ENCODE measurements at regions not wholly inside any gene's neighbourhood (a gene's known extent, or its start where the extent isn't known, plus 50 kb on each side); places are given as distances from the start of the nearest gene placed in this dataset.

- no peak for TF ChIP-seq CTCF (IDR thresholded peaks at IDR 0.05)
Observed at GRCh38 chr20:59412181-59412580, 111.8 kb downstream of the EDN3 start.

- TF ChIP-seq CTCF (IDR thresholded peaks at IDR 0.05): no peak; the same call in 1 of the 2 replicates
Observed at GRCh38 chr20:59412875-59413284, 112.5 kb downstream of the EDN3 start.

DNA sequence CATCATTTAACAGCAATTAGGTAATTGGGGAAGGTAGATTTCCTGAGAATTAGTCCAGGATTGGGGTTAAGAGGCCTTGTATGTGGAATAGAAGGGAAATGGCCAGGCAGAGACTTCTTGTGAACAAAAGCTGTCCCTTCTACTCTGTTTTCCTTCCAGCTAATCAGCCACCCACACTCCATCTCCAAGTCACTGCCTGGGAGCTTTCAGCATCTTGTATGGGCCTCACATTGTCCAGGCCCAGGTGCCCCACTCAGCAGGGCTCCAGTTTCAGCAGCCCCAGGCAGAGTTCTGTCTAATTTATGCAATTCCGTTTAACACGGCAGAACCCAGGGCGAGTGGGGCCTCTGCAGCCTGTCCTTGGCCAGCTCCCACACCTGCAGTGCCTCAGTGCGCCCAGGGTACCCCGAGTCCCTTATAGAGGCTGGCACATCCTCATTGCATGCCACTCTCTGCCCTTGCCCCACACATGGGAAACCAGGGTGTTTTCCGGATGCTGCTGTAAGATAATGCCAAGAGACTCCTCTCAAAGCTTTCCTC lies 113.0 kb downstream of the EDN3 start:
- no peak for TF ChIP-seq CTCF (IDR thresholded peaks at IDR 0.05)

DNA sequence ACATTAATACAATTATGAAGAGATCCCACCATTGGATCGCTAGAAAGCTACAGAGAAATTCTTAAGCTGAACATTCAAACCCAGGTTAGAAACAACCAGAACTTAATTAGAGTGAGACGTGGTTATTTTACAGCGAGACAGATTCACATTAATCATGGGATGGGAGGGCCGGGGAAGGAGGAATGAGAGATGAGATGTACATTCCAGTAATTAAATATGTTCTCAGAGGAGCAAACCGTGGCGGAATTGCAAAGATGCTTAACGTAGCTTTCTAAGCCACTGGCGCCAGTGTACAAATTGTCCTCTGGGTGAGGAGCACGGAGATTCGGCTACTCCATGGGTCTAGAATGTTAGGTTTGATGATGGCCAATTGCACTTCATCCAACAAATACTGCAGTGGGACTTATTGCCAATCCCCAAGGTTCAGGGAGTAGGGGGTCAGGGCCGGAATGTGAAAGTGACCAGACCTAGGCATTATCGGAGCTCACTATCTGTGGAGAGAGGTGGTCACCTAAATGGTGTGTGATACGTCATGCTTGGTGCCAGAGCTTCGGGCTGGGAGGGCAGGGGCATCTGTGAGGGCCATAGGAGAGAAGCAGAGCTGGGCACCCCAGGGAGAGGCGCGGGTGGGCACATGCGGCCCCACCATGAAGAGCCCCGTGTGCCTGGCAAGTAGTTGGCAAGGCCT lies 114.7 kb downstream of the EDN3 start:
- TF ChIP-seq CTCF (IDR thresholded peaks at IDR 0.05): no peak

DNA sequence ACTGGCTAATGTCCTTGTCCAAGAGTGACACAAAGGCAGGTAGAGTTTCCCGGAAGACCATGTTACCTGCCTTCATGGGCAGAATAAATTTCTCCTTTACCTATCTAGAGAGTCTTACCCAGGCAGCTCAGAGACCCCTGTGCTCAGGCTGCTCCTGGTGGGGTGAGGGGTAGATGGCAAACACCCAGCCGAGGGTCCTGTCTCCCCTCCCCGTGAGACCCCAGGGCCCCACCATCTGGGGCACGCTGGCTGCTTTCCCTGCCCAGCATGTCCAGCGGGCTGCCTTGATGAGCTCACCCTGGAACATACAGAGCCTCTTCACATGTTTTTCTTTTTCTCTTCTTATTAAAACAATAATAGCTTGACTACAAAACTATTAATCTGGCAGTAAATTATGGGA lies 116.5 kb downstream of the EDN3 start:
- no peak for TF ChIP-seq CTCF (IDR thresholded peaks at IDR 0.05)

DNA sequence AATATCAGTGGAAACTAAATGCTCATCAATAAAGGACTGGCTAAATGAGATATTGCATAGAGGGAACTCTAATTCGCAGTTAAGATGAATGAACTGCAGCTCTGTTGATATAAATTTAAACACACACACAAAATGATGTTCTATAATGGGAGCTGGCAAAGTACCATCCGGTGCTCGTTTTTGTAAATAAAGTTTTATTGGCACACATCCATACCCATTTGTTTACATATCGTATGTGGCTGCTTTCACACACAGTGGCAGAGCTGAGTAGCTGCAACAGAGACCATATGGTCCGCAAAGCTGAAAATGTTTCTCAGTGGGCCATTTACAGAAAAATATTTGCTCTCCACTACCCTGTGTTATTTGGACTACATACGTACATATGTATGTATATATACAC lies 120.7 kb downstream of the EDN3 start:
- no peak for TF ChIP-seq CTCF (IDR thresholded peaks at IDR 0.05)

DNA sequence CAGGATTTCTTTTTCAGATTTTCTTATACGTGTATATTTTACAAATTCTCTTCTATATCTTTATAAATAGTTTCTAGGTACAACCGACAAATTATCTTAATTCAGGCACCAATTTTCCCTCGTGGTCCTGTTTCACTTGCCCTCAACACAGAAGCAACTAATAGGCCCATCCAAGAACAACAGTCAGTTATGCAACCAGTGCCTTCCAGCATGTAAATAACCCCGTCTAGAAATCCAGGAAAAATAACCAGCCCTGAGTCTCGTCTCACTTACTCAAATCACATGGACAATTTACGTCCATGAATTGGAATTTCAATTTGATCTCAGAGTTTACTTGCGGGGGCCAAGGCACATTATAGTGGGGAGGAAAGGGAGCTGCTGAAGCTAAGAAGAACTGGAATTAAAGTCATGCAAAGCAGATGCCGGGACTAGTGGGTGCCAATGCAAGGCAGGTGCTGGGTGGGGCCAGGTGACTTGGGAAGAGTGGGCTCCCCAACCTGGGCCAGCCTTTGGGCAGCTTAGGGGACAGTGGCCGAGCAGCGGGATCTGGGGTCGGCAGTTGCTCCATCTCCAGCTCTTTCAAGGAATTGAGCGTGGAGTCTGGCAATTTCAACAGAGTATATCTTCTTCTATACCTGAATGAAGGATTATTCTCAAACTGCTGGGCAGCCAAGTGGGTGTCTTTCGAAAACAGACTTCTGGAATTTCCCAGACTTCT lies 121.7 kb downstream of the EDN3 start:
- no peak for TF ChIP-seq CTCF (IDR thresholded peaks at IDR 0.05)

Data from LNCAP (cell line).